GM18858 (cell line): ENCODE measurements at regions not wholly inside any gene's neighbourhood (a gene's known extent, or its start where the extent isn't known, plus 50 kb on each side); places are given as distances from the start of the nearest gene placed in this dataset.
"Not testable (repeated sequence)": the region's sequence is repeated elsewhere in the genome, so short reads cannot be mapped to it uniquely, and the experiment has no call there.

Source experiments
- ATAC-seq: cut with Tn5 transposase; IDR thresholded peaks from one replicate; pipeline ENCODE4 v1.9.1; 2021; ENCODE audit not compliant: unreplicated experiment

- ATAC-seq, result no peak
Measured at GRCh38 chr6:28794175-28795002, 129.4 kb downstream of the TRIM27 start.

DNA sequence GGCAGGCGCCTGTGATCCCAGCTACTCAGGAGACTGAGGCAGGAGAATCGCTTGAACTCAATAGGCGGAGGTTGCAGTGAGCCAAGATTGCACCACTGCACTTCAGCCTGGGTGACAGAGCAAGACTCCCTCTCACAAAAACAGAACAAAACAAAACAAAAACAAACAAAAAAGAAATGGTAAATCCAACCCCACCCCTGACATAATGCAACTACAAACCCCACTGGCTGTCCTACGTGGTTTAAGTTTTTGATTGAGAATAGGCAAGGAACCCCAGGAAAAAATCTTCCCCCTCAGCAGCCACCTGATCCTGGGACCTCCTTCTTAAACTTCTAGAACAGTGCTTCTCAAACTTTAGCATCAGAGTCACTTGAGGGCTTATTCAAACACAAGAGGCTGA is 123.1 kb downstream of the TRIM27 start:
- ATAC-seq, result not testable (repeated sequence)

- ATAC-seq, result no peak
Measured at GRCh38 chr6:28802417-28803336, 121.1 kb downstream of the TRIM27 start.

GRCh38 chr6:28803337-28803709 is 120.5 kb downstream of the TRIM27 start:
- ATAC-seq, result no peak

DNA sequence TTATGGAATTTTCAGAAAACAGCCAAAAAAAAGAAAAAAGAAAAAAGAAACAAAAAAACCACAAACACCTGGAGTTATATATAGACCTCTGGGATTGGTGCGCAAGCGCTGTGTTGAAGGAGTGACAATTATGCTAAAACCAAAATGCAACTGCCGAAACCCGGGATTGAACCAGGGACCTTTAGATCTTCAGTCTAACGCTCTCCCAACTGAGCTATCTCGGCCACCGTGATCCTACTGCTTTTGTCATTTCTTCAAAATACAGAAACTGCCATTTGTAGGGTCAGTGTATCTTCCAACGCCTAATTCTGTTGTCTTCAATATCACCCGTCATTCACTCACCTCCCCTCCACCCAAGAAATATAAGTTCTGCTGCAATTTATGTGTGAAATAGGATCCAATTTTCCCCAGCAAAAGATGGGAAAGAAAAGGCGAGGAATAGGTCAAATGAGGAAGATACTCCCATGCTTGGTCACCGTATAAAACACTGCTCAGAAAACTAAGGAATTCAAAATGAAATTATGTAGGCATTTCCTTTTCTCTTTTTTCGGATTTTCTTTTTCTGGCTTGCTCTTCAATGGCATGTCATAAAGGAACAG is 116.0 kb downstream of the TRIM27 start:
- no peak for ATAC-seq

DNA sequence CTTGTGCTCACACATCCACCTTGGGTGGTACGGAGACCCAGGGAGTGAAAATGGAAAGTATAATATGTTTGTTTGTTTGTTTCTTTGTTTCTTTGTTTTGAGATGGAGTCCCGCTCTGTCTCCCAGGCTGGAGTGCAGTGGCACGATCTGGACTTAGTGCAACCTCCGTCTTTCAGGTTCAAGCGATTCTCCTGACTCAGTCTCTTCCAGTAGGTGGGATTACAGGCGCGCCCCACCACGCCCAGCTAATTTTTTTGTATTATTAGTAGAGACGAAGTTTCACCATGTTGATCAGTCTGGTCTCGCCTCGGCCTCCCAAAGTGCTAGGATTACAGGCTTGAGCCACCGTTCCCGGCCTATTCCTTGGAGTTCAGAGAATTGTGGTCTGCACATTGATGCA is 115.4 kb downstream of the TRIM27 start:
- no peak for ATAC-seq

DNA sequence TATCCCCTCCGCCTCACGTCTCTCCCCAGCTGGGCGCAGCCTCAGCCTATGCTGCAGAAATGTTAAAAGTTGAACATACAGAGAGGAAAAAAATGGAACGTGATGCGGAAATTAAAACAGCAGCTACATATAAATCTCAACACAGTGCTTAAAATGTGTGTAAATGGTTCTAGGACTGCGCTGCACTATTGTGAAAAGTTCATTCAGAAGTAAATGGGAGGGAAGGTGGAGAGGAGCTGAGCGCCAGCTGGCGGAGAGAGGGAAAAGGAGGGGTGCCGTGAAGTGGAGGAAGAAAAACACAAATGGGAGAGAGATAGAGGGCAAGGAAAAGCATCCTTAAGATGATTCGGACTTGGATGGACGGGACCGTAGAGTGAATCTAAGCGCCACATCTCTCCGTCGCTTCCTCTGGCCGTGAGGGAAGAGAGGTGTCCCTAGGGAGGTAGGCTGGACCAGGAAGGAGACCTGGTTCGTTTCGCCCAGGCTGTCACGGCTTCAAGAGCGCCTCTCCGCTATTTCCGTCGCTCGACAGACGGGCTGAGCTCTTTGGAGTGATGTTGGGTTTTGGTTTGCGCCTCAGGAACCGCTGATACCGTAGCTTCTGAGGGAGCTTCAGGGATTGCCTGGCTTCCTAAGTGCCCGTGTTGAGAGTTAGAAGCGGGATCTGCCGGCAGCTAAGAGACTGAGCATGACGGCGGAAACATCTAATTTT is 113.7 kb downstream of the TRIM27 start:
- no peak for ATAC-seq

DNA sequence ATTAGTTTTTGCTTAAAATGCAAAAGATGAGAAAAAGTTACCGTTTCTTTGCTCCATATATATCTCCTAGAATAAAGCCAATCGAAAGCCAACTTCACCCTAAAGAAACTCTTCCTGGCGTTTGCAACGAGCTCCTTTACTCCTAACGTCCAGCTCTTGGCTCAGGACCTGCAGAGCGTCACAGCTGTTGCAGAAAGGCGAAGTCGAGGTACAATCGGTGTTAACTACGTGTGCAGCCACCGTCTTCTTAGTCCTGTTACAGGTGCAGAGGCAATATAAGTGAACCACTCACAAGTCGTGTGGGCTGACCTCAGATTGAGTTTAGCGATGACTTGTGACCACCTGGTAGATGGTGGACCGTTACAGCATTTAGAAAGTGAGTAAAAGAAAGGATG is 113.1 kb downstream of the TRIM27 start:
- ATAC-seq, result no peak

- ATAC-seq, result no peak
Measured at GRCh38 chr6:28811873-28812272, 111.9 kb downstream of the TRIM27 start.

GRCh38 chr6:28812778-28813569 is 110.8 kb downstream of the TRIM27 start:
- ATAC-seq, result no peak

DNA sequence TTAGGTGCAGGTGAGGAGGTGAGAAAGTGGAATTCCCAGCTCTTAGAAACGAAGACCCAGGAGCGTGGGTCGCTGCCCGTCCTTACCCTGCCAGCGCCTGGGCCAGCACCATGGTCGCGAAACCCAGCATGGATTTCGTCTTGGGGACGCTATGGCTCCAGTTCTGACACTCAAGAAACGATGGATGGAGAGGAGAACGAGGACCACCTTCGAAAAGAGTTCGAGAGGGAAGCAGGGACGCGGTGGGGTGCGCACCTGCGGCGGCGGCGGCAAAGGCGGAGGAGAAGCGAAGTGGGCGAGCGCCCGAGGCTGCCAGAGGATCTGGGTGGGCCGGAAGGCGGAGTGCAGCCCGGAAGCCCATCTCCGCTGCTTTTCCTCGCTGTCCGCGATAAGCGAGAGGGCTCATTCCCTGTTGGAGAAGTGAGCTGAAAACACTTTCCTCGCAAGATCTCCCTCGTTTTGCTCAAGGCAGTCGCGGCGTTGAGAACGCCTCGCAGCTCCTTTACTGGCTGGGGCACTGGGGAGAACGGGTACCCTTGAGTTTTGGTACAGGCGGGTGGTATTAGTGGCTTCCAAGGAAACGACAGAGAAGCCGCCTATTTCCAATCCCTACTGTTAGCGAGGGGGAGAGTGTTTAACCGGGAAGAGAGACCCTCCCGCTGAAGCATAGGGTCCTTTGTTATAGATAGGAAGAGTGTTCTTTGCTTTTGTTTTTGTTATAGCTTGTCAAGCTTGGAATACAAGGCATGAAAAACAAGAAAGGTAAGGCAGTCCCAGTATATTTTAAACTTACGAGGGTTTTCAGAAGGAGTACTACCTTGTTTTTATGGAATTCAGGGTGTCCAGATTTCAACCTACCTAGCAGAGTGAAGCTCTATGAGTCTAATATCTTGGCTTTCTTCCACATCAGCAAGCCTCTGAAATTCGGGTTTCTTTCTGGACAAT is 109.5 kb downstream of the TRIM27 start:
- ATAC-seq, result no peak

GRCh38 chr6:28816339-28816908 is 107.4 kb downstream of the TRIM27 start:
- ATAC-seq, result no peak

DNA sequence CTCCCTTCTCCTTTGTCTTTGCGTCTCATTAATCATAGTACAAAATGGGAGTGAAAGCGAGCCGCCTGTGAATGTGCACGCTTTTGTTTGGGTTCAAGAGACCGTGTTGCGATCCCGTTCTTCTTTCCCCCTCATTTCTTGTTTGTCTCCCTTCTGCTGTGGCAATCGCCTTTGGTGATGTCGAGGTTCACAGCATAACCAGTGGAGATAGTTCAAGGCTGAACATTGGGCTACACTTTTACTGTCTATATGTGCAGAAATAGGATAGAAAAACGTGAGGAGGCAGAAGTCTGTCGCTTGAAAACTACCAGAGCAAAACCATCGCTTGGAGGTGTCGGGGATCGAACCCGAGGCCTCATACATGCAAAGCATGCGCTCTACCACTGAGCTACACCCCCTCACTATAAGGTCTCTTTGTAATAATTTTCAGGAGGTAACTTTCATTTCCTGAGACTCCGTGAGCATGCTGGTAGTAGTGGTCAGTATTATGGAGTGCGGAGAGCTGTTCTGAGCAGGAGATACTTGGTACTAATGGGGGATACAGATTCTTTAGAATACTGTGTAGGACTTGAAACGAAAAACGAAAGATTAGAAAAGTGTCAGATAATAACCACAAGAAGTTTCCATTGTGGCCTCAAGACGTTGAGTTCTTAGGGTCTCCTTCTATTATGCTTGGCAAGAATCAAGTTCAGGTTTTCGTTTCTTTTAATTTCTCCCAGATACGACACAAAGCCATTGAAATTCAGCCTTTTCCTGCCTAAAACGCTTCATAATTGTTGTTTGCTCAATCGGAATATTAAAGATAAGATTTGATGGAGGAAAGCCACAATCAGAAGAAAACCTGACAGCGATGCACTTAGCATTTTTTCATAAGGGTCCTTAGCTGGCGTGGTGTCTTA is 106.6 kb downstream of the TRIM27 start:
- no peak for ATAC-seq

- ATAC-seq, result no peak
Measured at GRCh38 chr6:28817808-28818145, 106.0 kb downstream of the TRIM27 start.

DNA sequence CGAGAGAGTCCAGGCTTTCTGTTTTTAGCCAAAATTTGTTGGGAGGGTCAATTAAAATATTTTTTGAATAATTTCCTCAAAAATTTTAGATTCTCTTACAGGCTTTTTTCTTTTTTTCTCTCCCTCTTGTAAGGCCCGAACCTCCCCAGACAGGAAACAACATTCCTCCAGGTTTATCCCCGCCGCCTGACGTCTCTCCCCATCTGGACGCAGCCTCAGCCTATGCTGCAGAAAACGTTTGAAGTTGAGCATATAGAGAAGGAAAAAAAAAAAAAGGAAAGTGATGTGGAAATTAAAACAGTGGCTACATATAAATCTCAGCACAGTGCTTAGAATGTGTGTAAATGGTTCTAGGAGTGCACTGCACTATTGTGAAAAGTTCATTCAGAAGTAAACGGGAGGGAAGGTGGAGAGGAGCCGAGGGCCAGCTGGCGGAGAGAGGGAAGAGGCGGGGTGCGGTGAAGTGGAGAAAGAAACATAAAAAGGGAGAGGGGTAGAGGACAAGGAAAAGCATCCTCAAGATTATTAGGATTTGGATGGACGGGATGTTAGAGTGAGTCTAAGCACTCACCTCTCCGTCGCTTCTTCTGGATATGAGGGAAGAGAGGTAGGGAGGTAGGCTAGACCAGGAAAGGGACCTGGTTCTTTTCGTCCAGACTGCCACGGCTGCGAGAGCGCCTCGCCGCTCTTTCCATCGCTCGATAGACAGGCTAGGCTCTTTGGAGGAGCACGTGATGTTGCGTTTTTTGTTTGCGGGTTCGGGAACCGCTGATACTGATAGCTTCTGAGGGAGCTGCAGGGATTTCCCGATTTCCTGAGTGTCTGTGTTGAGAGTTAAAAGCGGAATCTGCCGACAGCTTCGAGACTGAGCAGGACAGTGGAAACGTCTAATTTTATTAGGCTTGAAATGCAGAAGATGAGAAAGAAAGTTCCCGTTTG is 98.7 kb downstream of the TRIM27 start:
- no peak for ATAC-seq

GRCh38 chr6:28825732-28826293 is 98.0 kb downstream of the TRIM27 start:
- no peak for ATAC-seq
